Ascending aorta (tissue), 2 donors: ENCODE measurements at regions not wholly inside any gene's neighbourhood (a gene's known extent, or its start where the extent isn't known, plus 50 kb on each side); places are given as distances from the start of the nearest gene placed in this dataset.

Source experiments
- DNase-seq, 2 donors: peaks; one replicate each; pipeline ENCODE4 v3.0.0-alpha.2; 2019; ENCODE audit warnings: low spot score in 2 of 2
- H3K27ac ChIP-seq, 2 donors: fragments of 200-600 bp; sonication (generic); one replicate each; pipeline ENCODE4 v1.5.1; 2016 to 2017; ENCODE audit warnings: mild to moderate bottlenecking in 1 of 2
- H3K27me3 ChIP-seq: fragments of 200-600 bp; sonication (generic); one replicate; pipeline ENCODE4 v1.5.1; 2017
- H3K36me3 ChIP-seq, 2 donors: fragments of 200-600 bp; sonication (generic); one replicate each; pipeline ENCODE4 v1.5.1; 2016
- H3K4me1 ChIP-seq, 2 donors: fragments of 200-600 bp; sonication (generic); one replicate each; pipeline ENCODE4 v1.5.1; 2016 to 2017; ENCODE audit warnings: mild to moderate bottlenecking in 1 of 2
- H3K4me3 ChIP-seq, 2 donors: fragments of 200-600 bp; sonication (generic); one replicate each; pipeline ENCODE4 v1.5.1; 2016 to 2017; ENCODE audit warnings: mild to moderate bottlenecking in 1 of 2
- H3K9me3 ChIP-seq, 2 donors: fragments of 200-600 bp; sonication (generic); one replicate each; pipeline ENCODE4 v1.5.1; 2016
- CTCF ChIP-seq, 3 experiments: fragments of 200-600 bp in 2 of 3; fragments of 450-650 bp in 1 of 3; sonication (generic) in 2 of 3; IDR thresholded peaks; one replicate each; pipeline ENCODE4 v1.5.1; 2016 to 2019; ENCODE audit warnings: antibody characterized with exemption in 3 of 3, mild to moderate bottlenecking in 1 of 3, moderate library complexity in 1 of 3
- intact Hi-C: fragments of 100-400 bp; cut with DNase I; formaldehyde crosslinking; loops from one replicate; pipeline ENCODE4 v1.15.1; 2023

GRCh38 chr2:138329591-138329990, 172.0 kb upstream of the SPOPL start:
- no peak overlapping the region for H3K27ac ChIP-seq
- intact Hi-C loops, result no loop called here
- no peaks in the 10 kb centered on the region for H3K27me3 ChIP-seq
- no peak for TF ChIP-seq CTCF (IDR thresholded peaks at IDR 0.05)
- peaks cover 0 to 4% of the 10 kb centered on the region in 2 donors for H3K4me1 ChIP-seq
- no peak for DNase-seq
- H3K9me3 ChIP-seq, result no peaks in the 10 kb centered on the region
- no peak overlapping the region for H3K4me3 ChIP-seq
- H3K36me3 ChIP-seq, result no peaks in the 10 kb centered on the region

GRCh38 chr2:138333121-138333520, 168.4 kb upstream of the SPOPL start:
- H3K27me3 ChIP-seq, result no peaks in the 10 kb centered on the region
- H3K4me3 ChIP-seq, result no peak overlapping the region
- DNase-seq, result no peak
- H3K36me3 ChIP-seq, result no peaks in the 10 kb centered on the region
- H3K4me1 ChIP-seq, result peaks cover 0 to 13% of the 10 kb centered on the region in 2 donors
- intact Hi-C loops, result no loop called here
- no peak for TF ChIP-seq CTCF (IDR thresholded peaks at IDR 0.05)
- no peaks in the 10 kb centered on the region for H3K9me3 ChIP-seq
- H3K27ac ChIP-seq, result no peak overlapping the region

GRCh38 chr2:138333677-138334076, 167.9 kb upstream of the SPOPL start:
- TF ChIP-seq CTCF (IDR thresholded peaks at IDR 0.05), result no peak
- intact Hi-C loops, result no loop called here
- Histone ChIP-seq H3K27ac (no peak overlapping the region), H3K36me3 (no peaks in the 10 kb centered on the region), H3K4me1 (peaks cover 0 to 13% of the 10 kb centered on the region in 2 donors), H3K9me3 (no peaks in the 10 kb centered on the region), H3K4me3 (no peak overlapping the region), H3K27me3 (no peaks in the 10 kb centered on the region)
- no peak for DNase-seq

- Histone ChIP-seq H3K36me3 (no peaks in the 10 kb centered on the region), H3K9me3 (no peaks in the 10 kb centered on the region), H3K4me1 (peaks cover 0 to 13% of the 10 kb centered on the region in 2 donors), H3K4me3 (no peak overlapping the region), H3K27me3 (no peaks in the 10 kb centered on the region), H3K27ac (no peak overlapping the region)
- no peak for DNase-seq
- no peak for TF ChIP-seq CTCF (IDR thresholded peaks at IDR 0.05)
- intact Hi-C loops, result no loop called here
These were observed 167.2 kb upstream of the SPOPL start for GRCh38 chr2:138334323-138334722.

- no peak for TF ChIP-seq CTCF (IDR thresholded peaks at IDR 0.05)
- Histone ChIP-seq H3K4me1 (peaks cover 0 to 13% of the 10 kb centered on the region in 2 donors), H3K36me3 (no peaks in the 10 kb centered on the region), H3K27me3 (no peaks in the 10 kb centered on the region), H3K4me3 (no peak overlapping the region), H3K9me3 (no peaks in the 10 kb centered on the region), H3K27ac (no peak overlapping the region)
- no peak for DNase-seq
- intact Hi-C loops, result no loop called here
These were observed 166.5 kb upstream of the SPOPL start for GRCh38 chr2:138335036-138335435.

GRCh38 chr2:138336146-138336545, 165.4 kb upstream of the SPOPL start:
- intact Hi-C loops, result no loop called here
- H3K9me3 ChIP-seq, result no peaks in the 10 kb centered on the region
- no peaks in the 10 kb centered on the region for H3K36me3 ChIP-seq
- TF ChIP-seq CTCF (IDR thresholded peaks at IDR 0.05), result no peak
- peaks cover 0 to 13% of the 10 kb centered on the region in 2 donors for H3K4me1 ChIP-seq
- DNase-seq, result no peak
- H3K27ac ChIP-seq, result no peak overlapping the region
- H3K27me3 ChIP-seq, result no peaks in the 10 kb centered on the region
- no peak overlapping the region for H3K4me3 ChIP-seq
